PFSK-1 (cell line): ENCODE measurements at regions not wholly inside any gene's neighbourhood (a gene's known extent, or its start where the extent isn't known, plus 50 kb on each side); places are given as distances from the start of the nearest gene placed in this dataset.

ENCODE experiments used
- FOXP2 ChIP-seq: optimal IDR thresholded peaks from 2 replicates; pipeline ENCODE3; 2011; ENCODE audit warnings: borderline replicate concordance, control low read depth, inconsistent platforms; ENCODE audit not compliant: insufficient read depth; ENCODE audit errors: extremely low read length, extremely low read depth
- POLR2AphosphoS5 ChIP-seq: IDR thresholded peaks from 2 replicates; pipeline ENCODE4 v1.6.1; 2012; ENCODE audit warnings: low read depth, mild to moderate bottlenecking, control low read depth, low read length, moderate library complexity
- REST ChIP-seq, 2 experiments: IDR thresholded peaks; 2 replicates each; pipeline versions ENCODE4 v1.6.1 to v1.8.0; 2011 to 2012; ENCODE audit warnings: low read depth in 2 of 2, low read length in 2 of 2, control low read depth in 1 of 2, inconsistent platforms in 1 of 2, mild to moderate bottlenecking in 1 of 2, moderate library complexity in 1 of 2; ENCODE audit not compliant: insufficient read depth in 1 of 2
- SIN3A ChIP-seq: IDR thresholded peaks from 2 replicates; pipeline ENCODE4 v1.6.1; 2012; ENCODE audit warnings: mild to moderate bottlenecking, low read length, moderate library complexity, borderline replicate concordance; ENCODE audit not compliant: insufficient read depth
- TAF1 ChIP-seq: IDR thresholded peaks from 2 replicates; pipeline ENCODE4 v1.6.1; 2012; ENCODE audit warnings: low read length, control low read depth, borderline replicate concordance; ENCODE audit not compliant: insufficient read depth

GRCh38 chr13:63421123-63421522 is 2005.5 kb upstream of the PCDH20 start:
- TF ChIP-seq POLR2AphosphoS5 (no peak), FOXP2 (no peak), SIN3A (no peak), TAF1 (no peak), REST (IDR thresholded peaks at IDR 0.05; ENCODE audit: insufficient read depth in 1 of 2, low read depth in 2 of 2, low read length in 2 of 2) (no peak)

GRCh38 chr13:63420685-63421084 is 2005.0 kb upstream of the PCDH20 start:
- TF ChIP-seq POLR2AphosphoS5, result no peak
- TF ChIP-seq TAF1, result no peak
- no peak for TF ChIP-seq FOXP2
- no peak for TF ChIP-seq SIN3A
- TF ChIP-seq REST (IDR thresholded peaks at IDR 0.05; ENCODE audit: insufficient read depth in 1 of 2, low read depth in 2 of 2, low read length in 2 of 2), result no peak

- no peak for TF ChIP-seq POLR2AphosphoS5
- no peak for TF ChIP-seq REST (IDR thresholded peaks at IDR 0.05; ENCODE audit: insufficient read depth in 1 of 2, low read depth in 2 of 2, low read length in 2 of 2)
- TF ChIP-seq SIN3A, result no peak
- TF ChIP-seq TAF1, result no peak
- TF ChIP-seq FOXP2, result no peak
Observed at GRCh38 chr13:63414247-63414646, 1998.6 kb upstream of the PCDH20 start.

- TF ChIP-seq POLR2AphosphoS5 (no peak), SIN3A (no peak), REST (IDR thresholded peaks at IDR 0.05; ENCODE audit: insufficient read depth in 1 of 2, low read depth in 2 of 2, low read length in 2 of 2) (no peak), TAF1 (no peak), FOXP2 (no peak)
Observed at GRCh38 chr13:63409791-63410351, 1994.2 kb upstream of the PCDH20 start.
